ENCODE measurements at regions not wholly inside any gene's neighbourhood (a gene's known extent, or its start where the extent isn't known, plus 50 kb on each side); places are given as distances from the start of the nearest gene placed in this dataset.

GRCh38 chr13:30849611-30850010 lies 56.5 kb upstream of the MEDAG start:
- Histone ChIP-seq H3K27ac (no peak overlapping the region), H2AFZ (ENCODE audit: low read depth) (no peak overlapping the region), H3K79me2 (ENCODE audit: insufficient read depth, low read depth) (no peaks in the 10 kb centered on the region), H4K20me1 (ENCODE audit: insufficient read depth) (no peaks in the 10 kb centered on the region), H3K27me3 (ENCODE audit: insufficient read depth, low read depth) (no peaks in the 10 kb centered on the region), H3K4me2 (no peak overlapping the region), H3K36me3 (ENCODE audit: insufficient read depth) (no peaks in the 10 kb centered on the region), H3K4me3 (IDR thresholded peaks at IDR 0.05; ENCODE audit: insufficient read depth, low read depth, low read length) (no peak overlapping the region), H3K9ac (no peak overlapping the region), H3K4me1 (ENCODE audit: low read depth, poor library complexity, severe bottlenecking) (peaks cover 22% of the 10 kb centered on the region)
- TF ChIP-seq CTCF (conservative IDR thresholded peaks at IDR 0.05; ENCODE audit: low read depth, low read length), result no peak

GRCh38 chr13:30850204-30850866 lies 55.7 kb upstream of the MEDAG start:
- no peak for TF ChIP-seq CTCF (conservative IDR thresholded peaks at IDR 0.05; ENCODE audit: low read depth, low read length)
- no peak overlapping the region for H3K9ac ChIP-seq

GRCh38 chr13:30850867-30851211 lies 55.2 kb upstream of the MEDAG start:
- Histone ChIP-seq H3K27me3 (ENCODE audit: insufficient read depth, low read depth) (no peaks in the 10 kb centered on the region), H3K36me3 (ENCODE audit: insufficient read depth) (no peaks in the 10 kb centered on the region), H4K20me1 (ENCODE audit: insufficient read depth) (no peaks in the 10 kb centered on the region), H3K27ac (peak overlapping the region; percentile 19; the same call in 1 of the 2 replicates), H3K79me2 (ENCODE audit: insufficient read depth, low read depth) (no peaks in the 10 kb centered on the region), H3K9ac (no peak overlapping the region; the same call in 1 of the 2 replicates), H3K4me2 (peak overlapping the region; percentile 37; the same call in 1 of the 2 replicates), H2AFZ (ENCODE audit: low read depth) (no peak overlapping the region), H3K4me1 (ENCODE audit: low read depth, poor library complexity, severe bottlenecking) (peaks cover 22% of the 10 kb centered on the region), H3K4me3 (IDR thresholded peaks at IDR 0.05; ENCODE audit: insufficient read depth, low read depth, low read length) (no peak overlapping the region)
- no peak for TF ChIP-seq CTCF (conservative IDR thresholded peaks at IDR 0.05; ENCODE audit: low read depth, low read length)

More at GRCh38 chr13:30850204-30850866, 55.7 kb upstream of the MEDAG start:
- Histone ChIP-seq H2AFZ (ENCODE audit: low read depth) (no peak overlapping the region), H3K36me3 (ENCODE audit: insufficient read depth) (no peaks in the 10 kb centered on the region), H3K27me3 (ENCODE audit: insufficient read depth, low read depth) (no peaks in the 10 kb centered on the region), H4K20me1 (ENCODE audit: insufficient read depth) (no peaks in the 10 kb centered on the region), H3K27ac (no peak overlapping the region), H3K4me3 (IDR thresholded peaks at IDR 0.05; ENCODE audit: insufficient read depth, low read depth, low read length) (no peak overlapping the region), H3K4me2 (0 out of 2 replicates have a peak overlapping the region, but pooled peaks have one; percentile 37), H3K79me2 (ENCODE audit: insufficient read depth, low read depth) (no peaks in the 10 kb centered on the region), H3K4me1 (ENCODE audit: low read depth, poor library complexity, severe bottlenecking) (peaks cover 22% of the 10 kb centered on the region)

GRCh38 chr13:30851697-30852096 lies 54.4 kb upstream of the MEDAG start:
- no peak overlapping the region for H3K4me3 ChIP-seq (IDR thresholded peaks at IDR 0.05; ENCODE audit: insufficient read depth, low read depth, low read length)
- H3K27ac ChIP-seq, result peak overlapping the region; percentile 19; the same call in 1 of the 2 replicates
- no peaks in the 10 kb centered on the region for H3K27me3 ChIP-seq (ENCODE audit: insufficient read depth, low read depth)
- no peaks in the 10 kb centered on the region for H4K20me1 ChIP-seq (ENCODE audit: insufficient read depth)
- no peaks in the 10 kb centered on the region for H3K36me3 ChIP-seq (ENCODE audit: insufficient read depth)
- no peaks in the 10 kb centered on the region for H3K79me2 ChIP-seq (ENCODE audit: insufficient read depth, low read depth)
- H3K9ac ChIP-seq, result no peak overlapping the region; the same call in 1 of the 2 replicates
- peaks cover 22% of the 10 kb centered on the region for H3K4me1 ChIP-seq (ENCODE audit: low read depth, poor library complexity, severe bottlenecking)
- H3K4me2 ChIP-seq, result peak overlapping the region; percentile 37
- no peak for TF ChIP-seq CTCF (conservative IDR thresholded peaks at IDR 0.05; ENCODE audit: low read depth, low read length)
- H2AFZ ChIP-seq (ENCODE audit: low read depth), result peak overlapping the region; percentile 39; the same call in 1 of the 2 replicates

Data from KMS-11 (cell line).